PFSK-1 (cell line): ENCODE measurements at regions not wholly inside any gene's neighbourhood (a gene's known extent, or its start where the extent isn't known, plus 50 kb on each side); places are given as distances from the start of the nearest gene placed in this dataset.

Experiments
- POLR2AphosphoS5 ChIP-seq: IDR thresholded peaks from 2 replicates; pipeline ENCODE4 v1.6.1; 2012; ENCODE audit warnings: low read depth, mild to moderate bottlenecking, control low read depth, low read length, moderate library complexity
- SIN3A ChIP-seq: IDR thresholded peaks from 2 replicates; pipeline ENCODE4 v1.6.1; 2012; ENCODE audit warnings: mild to moderate bottlenecking, low read length, moderate library complexity, borderline replicate concordance; ENCODE audit not compliant: insufficient read depth
- TAF1 ChIP-seq: IDR thresholded peaks from 2 replicates; pipeline ENCODE4 v1.6.1; 2012; ENCODE audit warnings: low read length, control low read depth, borderline replicate concordance; ENCODE audit not compliant: insufficient read depth

GRCh38 chr2:13686262-13686661, 946.3 kb upstream of the LRATD1 start:
- TF ChIP-seq POLR2AphosphoS5 (no peak), SIN3A (no peak), TAF1 (no peak)
